RWPE2 (cell line): ENCODE measurements at regions not wholly inside any gene's neighbourhood (a gene's known extent, or its start where the extent isn't known, plus 50 kb on each side); places are given as distances from the start of the nearest gene placed in this dataset.

Source experiments
- ATAC-seq: fragments of 200-7000 bp; cut with Tn5 transposase; 3 replicates; pipeline ENCODE4 v1.9.1; 2021; ENCODE audit warnings: low read depth
- DNase-seq: peaks from one replicate; pipeline ENCODE4 v3.0.0-alpha.2; 2020; ENCODE audit warnings: low spot score
- H3K27ac ChIP-seq: fragments of 450-650 bp; 2 replicates; pipeline ENCODE4 v1.5.1; 2017; ENCODE audit warnings: mild to moderate bottlenecking; ENCODE audit not compliant: poor library complexity, severe bottlenecking
- H3K27me3 ChIP-seq: fragments of 250-450 bp; sonication (Bioruptor Pico); 2 replicates; pipeline ENCODE4 v1.5.1; 2021; ENCODE audit warnings: mild to moderate bottlenecking, moderate library complexity; ENCODE audit not compliant: insufficient read depth, poor library complexity, severe bottlenecking
- H3K36me3 ChIP-seq: fragments of 250-450 bp; sonication (Bioruptor Pico); 2 replicates; pipeline ENCODE4 v1.5.1; 2020; ENCODE audit warnings: low read depth, mild to moderate bottlenecking, moderate library complexity
- H3K4me1 ChIP-seq: fragments of 250-450 bp; sonication (Bioruptor Pico); 2 replicates; pipeline ENCODE4 v1.5.1; 2021; ENCODE audit warnings: mild to moderate bottlenecking, moderate library complexity; ENCODE audit not compliant: insufficient read depth, poor library complexity, severe bottlenecking
- H3K4me3 ChIP-seq: fragments of 250-450 bp; sonication (Bioruptor Pico); 2 replicates; pipeline ENCODE4 v1.5.1; 2021; ENCODE audit warnings: mild to moderate bottlenecking, moderate library complexity; ENCODE audit not compliant: severe bottlenecking
- H3K9me3 ChIP-seq: fragments of 250-450 bp; sonication (Bioruptor Pico); 2 replicates; pipeline ENCODE4 v1.5.1; 2021; ENCODE audit warnings: mild to moderate bottlenecking, moderate library complexity; ENCODE audit not compliant: severe bottlenecking
- CTCF ChIP-seq: fragments of 450-650 bp; IDR thresholded peaks from one replicate; pipeline ENCODE4 v1.5.1; 2017; ENCODE audit warnings: mild to moderate bottlenecking, moderate library complexity; ENCODE audit not compliant: poor library complexity, severe bottlenecking

GRCh38 chr4:136558940-136559494 is 973.3 kb downstream of the PCDH18 start:
- no peak for TF ChIP-seq CTCF
- Histone ChIP-seq H3K4me3 (no peak overlapping the region), H3K9me3 (no peaks in the 10 kb centered on the region), H3K27me3 (no peaks in the 10 kb centered on the region), H3K27ac (no peak overlapping the region), H3K36me3 (no peaks in the 10 kb centered on the region), H3K4me1 (no peaks in the 10 kb centered on the region)
- ATAC-seq (no peak), DNase-seq (no peak)

- H3K4me1 ChIP-seq = no peaks in the 10 kb centered on the region
- ATAC-seq (no peak), DNase-seq (no peak)
- H3K27ac ChIP-seq = no peak overlapping the region
- H3K36me3 ChIP-seq = no peaks in the 10 kb centered on the region
- no peaks in the 10 kb centered on the region for H3K27me3 ChIP-seq
- no peak overlapping the region for H3K4me3 ChIP-seq
- no peaks in the 10 kb centered on the region for H3K9me3 ChIP-seq
- TF ChIP-seq CTCF = no peak
Observed at GRCh38 chr4:136557396-136557795, 974.9 kb downstream of the PCDH18 start.

- DNase-seq = no peak
- Histone ChIP-seq H3K27ac (no peak overlapping the region), H3K9me3 (no peaks in the 10 kb centered on the region), H3K36me3 (no peaks in the 10 kb centered on the region), H3K4me3 (no peak overlapping the region), H3K4me1 (no peaks in the 10 kb centered on the region), H3K27me3 (no peaks in the 10 kb centered on the region)
- TF ChIP-seq CTCF = no peak
- ATAC-seq = no peak
Observed at GRCh38 chr4:136554033-136554432, 978.3 kb downstream of the PCDH18 start.

GRCh38 chr4:136551753-136552152 is 980.5 kb downstream of the PCDH18 start:
- no peak overlapping the region for H3K27ac ChIP-seq
- ATAC-seq (no peak), DNase-seq (no peak)
- no peaks in the 10 kb centered on the region for H3K4me1 ChIP-seq
- no peaks in the 10 kb centered on the region for H3K36me3 ChIP-seq
- no peak overlapping the region for H3K4me3 ChIP-seq
- H3K9me3 ChIP-seq = no peaks in the 10 kb centered on the region
- no peak for TF ChIP-seq CTCF
- no peaks in the 10 kb centered on the region for H3K27me3 ChIP-seq

- Histone ChIP-seq H3K36me3 (no peaks in the 10 kb centered on the region), H3K27ac (no peak overlapping the region), H3K4me3 (no peak overlapping the region), H3K27me3 (no peaks in the 10 kb centered on the region), H3K9me3 (no peaks in the 10 kb centered on the region), H3K4me1 (no peaks in the 10 kb centered on the region)
- no peak for TF ChIP-seq CTCF
- ATAC-seq = no peak
- no peak for DNase-seq
Observed at GRCh38 chr4:136540747-136541146, 991.5 kb downstream of the PCDH18 start.
